GM21390 (cell line): ENCODE measurements at regions not wholly inside any gene's neighbourhood (a gene's known extent, or its start where the extent isn't known, plus 50 kb on each side); places are given as distances from the start of the nearest gene placed in this dataset.

ENCODE experiments used
- ATAC-seq: cut with Tn5 transposase; IDR thresholded peaks from one replicate; pipeline ENCODE4 v1.9.1; 2021; ENCODE audit not compliant: unreplicated experiment

DNA sequence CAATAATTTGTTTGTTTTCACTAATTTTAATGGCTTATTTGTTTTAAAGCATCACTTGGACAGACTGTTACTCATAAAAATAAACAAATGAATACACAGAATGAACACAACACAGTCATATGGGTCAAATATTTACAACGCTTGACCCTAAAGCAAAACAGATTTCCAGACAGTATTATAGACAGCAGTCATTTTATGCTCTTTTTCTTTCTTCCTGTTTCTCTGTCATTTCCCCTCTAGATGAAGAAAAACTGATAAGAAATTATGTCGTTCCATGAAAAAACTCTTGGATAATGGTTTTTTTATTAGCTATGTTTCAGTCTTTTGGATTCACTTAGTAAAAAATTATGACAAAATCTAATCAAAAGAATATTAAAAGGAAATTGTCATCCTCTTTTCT, 297.3 kb upstream of the NEGR1 start:
- no peak for ATAC-seq

DNA sequence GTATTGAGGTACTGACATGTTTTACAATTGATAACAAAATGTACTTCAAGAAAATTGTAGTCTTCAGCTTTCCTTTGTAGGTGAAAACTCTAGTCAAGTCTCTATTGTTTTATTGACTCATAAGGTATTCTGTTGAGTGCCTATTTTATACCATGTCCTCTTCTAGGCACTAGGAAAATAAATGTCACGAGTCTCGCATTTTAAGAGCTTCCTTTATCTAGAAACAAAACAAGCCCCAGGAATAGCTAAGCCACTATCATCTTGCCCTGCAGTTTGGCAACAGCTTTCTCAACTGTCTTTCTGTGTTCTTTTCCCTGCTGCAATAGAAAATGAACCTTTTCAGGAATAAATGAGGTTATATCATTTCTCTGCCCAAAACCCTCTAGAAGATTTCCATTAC, 288.5 kb upstream of the NEGR1 start:
- no peak for ATAC-seq

DNA sequence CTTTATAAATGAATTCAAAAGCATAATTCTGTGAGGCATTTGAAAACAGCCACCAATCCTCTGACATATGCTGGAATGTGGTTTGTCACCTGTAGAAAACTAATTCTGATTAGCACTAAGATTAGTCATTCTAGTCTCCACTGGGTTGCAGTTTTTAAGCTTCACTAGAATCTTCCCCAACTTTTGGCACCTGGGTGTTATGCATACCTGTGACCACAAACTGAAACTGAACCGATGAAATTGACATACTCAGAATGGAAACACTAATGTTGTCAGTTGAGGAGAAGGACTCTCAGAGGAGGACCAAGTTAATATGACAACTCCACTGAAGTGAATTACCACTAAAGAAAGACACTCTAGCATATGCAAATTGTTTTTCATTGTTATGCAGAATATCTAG, 285.8 kb upstream of the NEGR1 start:
- peak; percentile 73 for ATAC-seq

DNA sequence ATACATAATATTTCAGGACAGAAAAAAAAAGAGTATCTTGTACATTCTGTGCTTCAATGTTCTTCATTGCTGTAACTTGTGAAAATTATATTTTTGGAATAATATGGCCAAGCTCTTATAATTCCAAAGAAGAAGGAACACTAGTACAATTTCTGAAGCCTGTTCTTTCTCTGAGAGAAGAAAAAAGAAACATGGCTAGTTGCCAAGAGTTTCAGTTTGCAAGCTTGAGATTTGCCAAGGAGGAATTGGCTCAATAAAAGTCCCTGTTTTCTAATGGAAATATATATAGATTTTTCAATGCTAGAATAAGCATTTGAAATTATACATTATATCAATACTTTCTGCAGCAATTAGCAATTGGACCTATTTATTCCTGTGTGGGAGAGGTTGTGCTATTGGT, 285.2 kb upstream of the NEGR1 start:
- no peak for ATAC-seq

DNA sequence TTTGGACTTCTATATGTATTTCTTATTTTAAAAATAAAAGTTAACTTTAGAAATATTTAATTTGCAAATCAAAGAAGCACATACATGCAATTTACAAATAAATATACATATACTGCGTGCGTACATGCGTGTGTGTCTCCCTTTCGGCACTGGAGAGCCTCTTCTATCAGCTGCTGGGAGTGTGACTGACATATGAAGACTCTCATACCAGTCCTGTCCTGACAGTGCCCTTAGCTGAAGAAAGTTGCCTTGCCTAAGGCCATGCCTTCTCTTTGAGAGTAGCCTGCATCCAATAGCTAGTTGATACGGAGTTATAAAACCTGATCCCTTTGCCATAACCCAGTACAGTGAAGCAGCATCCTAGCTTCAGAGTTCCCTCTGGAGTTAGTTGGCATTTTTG, 282.4 kb upstream of the NEGR1 start:
- ATAC-seq = no peak

DNA sequence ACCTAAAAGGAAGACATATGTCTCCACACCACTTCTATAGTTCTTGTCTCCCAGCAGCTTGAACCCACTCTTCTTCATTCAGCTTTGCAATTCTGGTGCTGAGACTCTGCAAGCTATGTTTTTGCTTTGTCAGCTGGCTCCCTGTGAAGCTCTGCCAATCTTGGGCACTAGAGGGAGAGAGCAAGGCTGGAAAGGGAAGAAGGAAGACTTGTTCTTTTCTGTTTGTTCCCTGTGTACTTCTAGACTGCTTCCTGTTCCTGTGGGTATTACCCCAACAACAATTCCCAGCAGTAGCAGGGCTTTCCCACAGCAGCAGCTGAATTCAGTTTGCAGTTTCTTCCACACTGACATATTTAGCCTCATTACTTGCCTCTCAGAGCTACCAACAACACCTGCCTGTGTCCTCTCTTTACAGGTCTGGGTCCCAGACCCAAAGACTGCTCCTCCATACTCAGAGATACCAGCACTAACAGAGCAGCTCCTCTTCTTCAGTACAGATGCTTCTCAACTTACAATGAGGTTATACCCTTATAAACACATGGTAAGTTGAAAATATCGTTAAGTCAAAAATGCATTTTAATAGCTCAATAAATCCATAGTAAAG, 275.2 kb upstream of the NEGR1 start:
- no peak for ATAC-seq

DNA sequence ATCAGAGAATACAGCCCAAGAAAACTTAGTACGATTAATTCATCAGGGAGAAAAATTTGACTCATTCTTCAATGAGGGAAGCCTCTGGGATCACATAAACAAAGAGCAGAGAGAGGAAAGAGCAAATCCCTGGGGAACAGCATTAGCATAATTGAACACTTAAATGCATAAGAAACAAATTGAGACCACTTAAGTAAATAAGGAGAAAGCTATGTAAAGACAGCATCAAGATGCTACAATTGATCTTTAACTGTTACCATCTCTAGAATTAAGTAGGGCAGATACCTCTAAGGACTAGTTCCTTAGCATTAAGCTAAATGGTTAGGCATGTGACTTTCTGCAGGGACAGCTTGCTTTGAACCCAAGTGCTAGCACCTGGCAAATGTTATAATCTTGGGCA, 265.1 kb upstream of the NEGR1 start:
- no peak for ATAC-seq

DNA sequence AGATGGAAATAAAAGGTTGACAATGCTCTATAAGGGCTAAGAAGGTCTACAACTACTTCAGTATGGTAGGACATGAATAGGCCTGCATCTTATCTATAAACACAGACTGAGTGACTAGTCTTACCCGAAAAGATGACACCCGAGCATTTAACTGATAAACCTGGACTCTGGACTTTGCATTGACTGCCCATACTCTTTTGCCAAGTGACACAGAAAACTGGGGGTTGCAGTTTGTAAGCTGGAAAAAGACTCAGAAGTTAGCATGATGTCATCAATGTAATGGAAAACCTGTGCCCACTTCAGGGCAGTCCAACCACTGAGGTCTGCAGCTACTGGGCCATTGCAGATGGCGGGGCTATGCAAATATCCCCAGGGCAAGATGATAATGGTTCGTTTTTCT, 258.3 kb upstream of the NEGR1 start:
- no peak for ATAC-seq

DNA sequence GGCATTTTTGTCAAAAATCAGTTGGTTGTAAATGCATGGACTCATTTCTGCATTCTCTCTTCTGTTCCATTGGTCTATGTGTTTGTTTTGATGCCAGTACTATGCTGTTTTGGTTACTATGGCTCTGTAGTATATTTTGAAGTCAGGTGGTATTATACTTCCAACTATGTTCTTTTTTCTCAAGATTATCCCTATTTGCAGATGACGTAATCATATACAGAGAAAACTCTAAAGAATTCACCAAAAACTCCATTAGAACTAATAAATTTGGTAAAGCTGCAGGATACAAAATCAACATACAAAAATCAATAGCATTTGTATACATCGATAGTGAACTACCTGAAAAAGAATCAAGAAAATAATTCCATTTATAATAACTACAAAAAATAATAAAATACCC, 253.1 kb upstream of the NEGR1 start:
- no peak for ATAC-seq

DNA sequence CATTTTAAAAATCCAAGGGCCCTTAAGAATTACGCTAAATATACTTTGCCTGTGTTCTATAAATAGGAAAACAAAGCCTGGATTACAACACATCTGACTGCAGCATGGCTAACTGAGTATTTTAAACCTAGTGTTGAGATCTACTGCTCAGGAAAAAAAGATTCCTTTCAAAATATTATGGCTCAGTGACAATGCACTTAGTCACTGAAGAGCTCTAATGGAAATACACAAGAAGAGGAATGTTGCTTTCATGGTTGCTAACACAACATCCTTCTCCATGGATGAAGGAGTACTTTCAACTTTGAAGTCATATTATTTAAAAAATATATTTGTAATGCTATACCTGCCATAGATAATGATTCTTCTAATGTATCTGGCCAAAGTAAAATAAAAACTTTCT, 248.3 kb upstream of the NEGR1 start:
- no peak for ATAC-seq

DNA sequence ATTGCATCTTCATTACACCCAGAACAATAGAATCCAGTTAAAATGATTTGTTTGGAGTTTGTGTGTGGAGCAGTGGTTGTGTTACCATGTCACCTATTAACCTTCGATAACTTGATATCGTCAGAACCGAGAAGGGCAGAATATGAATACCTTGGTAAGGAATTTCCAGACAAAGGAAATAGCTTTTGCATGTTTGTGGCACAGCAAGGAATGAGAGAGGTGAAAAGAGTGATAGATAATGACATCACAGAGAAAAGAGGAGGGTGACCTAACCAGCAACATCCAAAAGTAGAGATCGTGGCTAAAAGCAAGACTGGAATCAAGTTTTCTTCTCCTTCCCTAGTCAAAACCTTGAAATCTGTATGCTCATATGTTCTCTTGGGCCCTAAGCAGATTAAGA, 244.6 kb upstream of the NEGR1 start:
- no peak for ATAC-seq

DNA sequence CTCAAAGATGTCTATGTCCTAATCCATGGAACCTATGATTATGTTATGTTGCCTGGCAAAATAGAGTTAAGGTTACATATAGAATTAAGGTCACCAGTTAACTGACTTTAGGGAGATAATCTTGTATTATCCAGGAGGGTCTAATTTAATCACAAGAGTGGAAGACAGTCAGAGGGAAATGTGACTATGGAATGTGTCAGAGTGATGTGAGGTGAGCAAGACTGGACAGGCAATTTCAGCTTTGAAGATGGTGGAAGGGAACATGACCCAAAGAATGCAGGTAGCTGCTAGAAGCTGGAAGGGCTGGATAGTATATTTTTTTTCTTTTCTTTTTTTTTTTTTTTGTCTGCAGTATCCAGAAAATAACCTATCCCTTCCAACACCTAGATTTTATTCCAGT, 241.7 kb upstream of the NEGR1 start:
- ATAC-seq = no peak

DNA sequence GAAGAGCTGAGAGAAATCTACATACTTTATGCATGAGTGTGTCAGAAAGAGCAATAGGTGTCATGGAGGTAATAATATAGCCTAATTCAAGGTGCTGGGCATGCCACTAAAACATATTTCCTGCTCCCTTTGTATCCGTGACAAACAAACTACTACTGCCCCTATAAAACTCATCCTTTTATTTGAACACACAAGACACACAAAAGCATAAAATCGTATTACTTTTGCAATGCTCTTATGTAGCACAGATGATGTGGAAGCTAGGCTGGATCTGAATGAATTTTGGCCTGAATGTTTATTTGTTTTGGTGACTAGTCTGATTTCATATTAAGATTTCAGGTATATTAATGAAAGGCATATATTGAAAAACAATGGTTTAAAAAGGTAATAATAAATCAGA, 239.3 kb upstream of the NEGR1 start:
- ATAC-seq = no peak

DNA sequence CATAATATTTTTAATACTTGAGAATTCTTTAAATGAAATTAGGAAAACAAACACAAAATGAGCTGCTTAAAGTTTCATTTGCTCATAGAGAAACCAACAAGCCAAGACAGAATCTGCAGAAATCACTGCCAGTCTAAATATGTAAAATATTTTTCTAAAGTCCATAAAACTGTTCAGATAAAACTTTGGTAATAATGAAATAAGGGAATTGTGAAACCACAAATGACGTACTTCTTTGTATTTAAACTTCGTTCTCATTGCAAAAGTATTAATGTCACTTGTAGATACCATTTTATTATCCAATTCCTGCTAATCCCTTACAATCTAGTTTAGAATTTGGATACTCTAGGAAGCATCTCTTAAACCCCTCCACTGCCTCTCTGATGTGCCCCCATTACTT, 234.5 kb upstream of the NEGR1 start:
- no peak for ATAC-seq

DNA sequence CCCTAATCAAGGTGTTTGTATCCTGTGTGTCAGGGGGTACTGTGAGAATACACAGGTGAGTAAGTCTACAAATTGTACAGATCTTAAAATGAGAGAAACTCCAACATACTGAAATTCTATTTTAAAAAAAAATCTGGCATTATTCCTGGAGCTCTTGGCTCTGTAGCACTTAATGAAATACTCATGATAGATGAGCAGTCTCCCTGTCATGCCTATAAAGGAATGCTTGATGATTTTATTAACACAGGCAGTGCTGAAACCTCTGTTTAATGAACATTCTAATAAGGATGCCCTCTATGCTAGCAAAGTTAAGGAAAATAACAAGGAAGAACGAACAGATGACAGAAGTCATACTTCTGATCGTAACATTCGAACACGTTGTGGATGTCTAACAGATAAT, 233.9 kb upstream of the NEGR1 start:
- ATAC-seq = no peak

DNA sequence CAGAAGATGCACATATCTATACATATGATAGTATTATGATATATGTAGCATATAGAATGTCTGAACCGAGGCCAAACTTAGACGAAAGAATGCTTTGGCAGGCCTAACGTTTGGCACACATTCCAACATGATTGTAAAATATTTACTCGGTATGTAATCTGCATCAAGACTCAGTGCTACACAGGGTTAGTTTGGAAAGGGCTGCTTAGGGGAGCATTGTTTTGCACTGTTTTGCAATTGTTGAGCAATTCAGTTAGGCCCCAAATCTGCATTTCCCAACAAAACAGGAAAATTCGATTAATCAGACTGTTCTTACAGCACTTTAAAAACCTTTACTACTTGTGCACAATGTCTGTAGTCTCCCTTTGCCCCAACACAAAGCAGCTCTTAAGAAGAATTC, 216.0 kb upstream of the NEGR1 start:
- no peak for ATAC-seq

DNA sequence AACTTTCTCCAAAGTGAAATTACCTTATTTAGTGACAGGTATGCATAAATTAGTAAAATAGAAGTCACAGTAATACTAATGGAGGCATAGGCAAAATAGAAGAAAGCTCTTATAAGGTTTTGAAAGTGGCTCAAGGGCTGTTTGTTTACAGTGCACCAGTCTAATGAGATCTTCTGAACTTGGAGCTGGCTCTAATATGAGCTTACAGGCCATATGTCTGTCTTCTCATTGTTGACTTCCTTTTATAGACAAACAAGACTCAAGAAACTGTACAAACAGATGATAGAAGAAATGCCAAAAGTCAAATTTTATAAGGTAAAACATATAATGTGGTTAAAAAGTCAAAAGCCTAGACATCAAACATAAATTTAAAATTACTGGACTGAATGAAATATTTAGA, 207.5 kb upstream of the NEGR1 start:
- no peak for ATAC-seq

DNA sequence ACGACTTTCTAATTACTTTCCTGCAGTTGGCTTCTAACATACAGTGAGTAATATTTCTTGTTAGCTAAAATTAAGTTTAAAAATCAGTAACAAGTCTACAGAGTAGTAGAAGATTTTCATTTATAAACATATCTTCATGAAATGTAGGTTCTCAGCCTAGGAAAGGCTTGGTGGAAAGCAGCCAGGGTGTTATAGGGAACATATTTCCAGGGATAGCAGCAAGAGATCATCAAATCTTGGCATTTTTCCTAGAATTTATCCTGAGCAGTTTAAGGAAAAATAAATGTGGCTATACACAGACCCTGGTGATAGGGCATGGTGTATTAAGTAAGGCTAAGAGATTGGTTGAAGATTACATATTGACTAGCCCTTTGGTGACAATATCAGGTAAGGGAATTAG, 203.5 kb upstream of the NEGR1 start:
- no peak for ATAC-seq

DNA sequence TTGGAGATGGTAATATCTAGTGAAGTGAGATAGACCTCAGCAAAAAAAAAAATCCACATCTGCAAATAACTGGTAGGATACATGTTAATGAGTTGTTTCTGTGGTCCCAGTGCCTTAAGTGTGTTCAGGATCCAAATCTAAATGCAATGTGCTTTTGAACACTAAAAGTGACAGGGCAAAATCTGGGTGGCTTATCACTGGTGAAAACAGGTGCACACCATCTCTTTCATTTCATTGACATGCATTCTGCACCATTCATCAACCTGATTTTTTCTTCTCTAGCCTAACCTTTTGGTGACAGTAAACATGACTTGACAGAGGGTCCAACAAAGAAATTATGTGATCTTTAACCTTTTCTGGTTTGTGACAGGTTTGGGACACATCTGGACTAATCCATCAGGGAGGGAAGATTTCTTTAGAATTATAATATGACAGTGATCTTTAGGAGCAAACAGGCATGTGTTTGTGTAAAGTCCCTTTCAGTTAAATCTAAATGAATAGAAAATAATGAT, 201.6 kb upstream of the NEGR1 start:
- ATAC-seq = no peak

DNA sequence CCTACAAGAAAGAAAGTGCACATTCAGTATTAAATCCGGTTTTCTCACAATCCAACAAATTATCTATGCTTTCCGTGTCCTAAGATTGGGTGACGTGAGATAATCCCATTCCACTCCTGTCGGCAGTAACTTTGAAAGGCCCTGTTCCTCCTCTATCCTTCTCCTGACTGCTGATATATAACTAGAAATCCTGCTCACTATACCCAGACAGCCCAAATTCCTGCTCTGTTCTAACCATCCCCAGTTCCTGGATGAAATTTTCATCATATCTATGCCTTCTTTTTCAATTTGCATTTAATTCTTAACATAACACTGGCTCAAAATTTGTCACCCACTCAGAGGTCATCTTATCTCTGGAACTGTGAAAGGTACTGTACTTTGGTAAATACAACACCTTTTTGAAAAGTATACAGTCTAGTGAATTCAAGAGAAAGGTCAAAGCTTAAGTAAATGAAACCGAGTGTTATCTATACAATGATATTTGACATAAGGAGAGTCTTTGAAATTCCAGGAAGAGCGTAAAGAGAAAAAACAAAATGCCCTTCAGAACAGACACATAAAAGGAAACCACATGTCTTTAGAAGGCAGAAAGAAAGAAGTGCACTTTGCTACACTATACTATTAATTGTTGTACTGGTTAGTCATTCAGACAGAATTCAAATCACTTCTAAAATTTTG, 200.5 kb upstream of the NEGR1 start:
- ATAC-seq = no peak

DNA sequence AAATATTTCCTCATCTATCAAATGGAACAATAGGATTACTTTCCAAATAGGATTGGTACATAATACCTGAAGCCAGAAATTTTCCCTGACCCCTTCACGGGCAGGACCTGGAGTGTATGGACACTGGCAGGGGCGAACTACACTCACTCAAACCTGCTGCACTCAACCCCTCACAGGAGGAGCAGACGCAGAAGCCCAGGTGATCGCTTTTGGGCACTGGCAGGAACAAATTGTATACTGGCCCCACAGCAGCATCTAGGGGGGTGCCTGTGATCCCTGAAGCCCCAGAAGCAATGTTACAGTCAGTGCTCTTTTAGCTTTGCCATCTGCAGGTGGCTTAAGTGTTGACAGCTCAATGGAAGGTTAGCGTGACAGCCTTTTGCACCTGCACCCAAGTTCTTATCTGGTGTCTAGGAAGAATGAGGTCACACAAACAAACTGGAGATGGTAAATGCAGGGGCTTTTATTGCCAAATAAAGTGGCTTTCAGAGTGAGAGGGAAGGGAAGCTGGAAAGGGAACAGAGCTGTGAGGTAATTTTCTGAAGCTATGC, 199.2 kb upstream of the NEGR1 start:
- no peak for ATAC-seq

DNA sequence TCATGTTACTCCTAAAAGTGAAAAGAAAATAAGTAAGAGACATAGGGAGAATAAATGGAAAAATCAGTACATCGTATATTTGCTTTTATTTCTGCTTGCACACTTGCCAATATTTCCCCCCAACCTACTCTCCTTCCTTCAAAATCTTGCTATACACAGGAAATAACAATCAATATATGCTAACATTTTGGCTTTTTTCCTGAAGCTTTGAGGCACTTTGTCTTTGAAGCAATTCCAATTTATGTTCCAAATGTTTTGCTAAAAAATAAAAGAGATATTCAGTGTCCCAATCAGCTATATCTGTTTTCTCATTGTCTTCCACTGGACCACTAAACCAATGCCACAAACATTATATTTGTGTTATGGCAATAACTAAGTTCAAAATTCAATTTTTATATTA, 184.0 kb upstream of the NEGR1 start:
- ATAC-seq = no peak
